ENCODE measurements at regions not wholly inside any gene's neighbourhood (a gene's known extent, or its start where the extent isn't known, plus 50 kb on each side); places are given as distances from the start of the nearest gene placed in this dataset.

GRCh38 chr5:54832045-54832444 is 153.3 kb downstream of the ESM1 start:
- Histone ChIP-seq H3K27ac (no peak overlapping the region), H3K4me3 (no peak overlapping the region)
- DNase-seq (ENCODE audit: low spot score) = no peak
- TF ChIP-seq CTCF (IDR thresholded peaks at IDR 0.05) = no peak

- Histone ChIP-seq H3K27ac (no peak overlapping the region), H3K4me3 (no peak overlapping the region)
- no peak for TF ChIP-seq CTCF (IDR thresholded peaks at IDR 0.05)
- no peak for DNase-seq (ENCODE audit: low spot score)
Observed at GRCh38 chr5:54831233-54831632, 154.2 kb downstream of the ESM1 start.

- no peak for DNase-seq (ENCODE audit: low spot score)
- H3K4me3 ChIP-seq = no peak overlapping the region
- no peak overlapping the region for H3K27ac ChIP-seq
- TF ChIP-seq CTCF (IDR thresholded peaks at IDR 0.05) = no peak
Observed at GRCh38 chr5:54829676-54830535, 155.5 kb downstream of the ESM1 start.

GRCh38 chr5:54829102-54829501 is 156.3 kb downstream of the ESM1 start:
- TF ChIP-seq CTCF (IDR thresholded peaks at IDR 0.05) = no peak
- no peak for DNase-seq (ENCODE audit: low spot score)
- Histone ChIP-seq H3K4me3 (no peak overlapping the region), H3K27ac (no peak overlapping the region)

- no peak for TF ChIP-seq CTCF (IDR thresholded peaks at IDR 0.05)
- no peak overlapping the region for H3K4me3 ChIP-seq
- H3K27ac ChIP-seq = no peak overlapping the region
- no peak for DNase-seq (ENCODE audit: low spot score)
Observed at GRCh38 chr5:54828151-54828550, 157.2 kb downstream of the ESM1 start.

- DNase-seq (ENCODE audit: low spot score) = no peak
- TF ChIP-seq CTCF (IDR thresholded peaks at IDR 0.05) = no peak
- no peak overlapping the region for H3K4me3 ChIP-seq
- H3K27ac ChIP-seq = no peak overlapping the region
Observed at GRCh38 chr5:54825005-54825404, 160.4 kb downstream of the ESM1 start.

GRCh38 chr5:54823006-54823405 is 162.4 kb downstream of the ESM1 start:
- TF ChIP-seq CTCF (IDR thresholded peaks at IDR 0.05) = no peak
- no peak overlapping the region for H3K27ac ChIP-seq
- no peak overlapping the region for H3K4me3 ChIP-seq
- DNase-seq (ENCODE audit: low spot score) = no peak
